ENCODE measurements at regions not wholly inside any gene's neighbourhood (a gene's known extent, or its start where the extent isn't known, plus 50 kb on each side); places are given as distances from the start of the nearest gene placed in this dataset.
"Not testable (repeated sequence)": the region's sequence is repeated elsewhere in the genome, so short reads cannot be mapped to it uniquely, and the experiment has no call there.

GRCh38 chr4:164616961-164617360, 137.0 kb upstream of the SMIM31 start:
- no peak for DNase-seq

- no peak for DNase-seq
Measured at GRCh38 chr4:164617426-164617825, 136.5 kb upstream of the SMIM31 start.

GRCh38 chr4:164617911-164618310, 136.0 kb upstream of the SMIM31 start:
- DNase-seq = no peak

- DNase-seq = no peak
Measured at GRCh38 chr4:164621886-164622521, 131.9 kb upstream of the SMIM31 start.

- DNase-seq = no peak
Measured at GRCh38 chr4:164623099-164623498, 130.8 kb upstream of the SMIM31 start.

- DNase-seq = no peak
Measured at GRCh38 chr4:164639001-164639400, 114.9 kb upstream of the SMIM31 start.

GRCh38 chr4:164648151-164648848, 105.6 kb upstream of the SMIM31 start:
- peak; percentile 62 for DNase-seq

GRCh38 chr4:164648849-164649212, 105.1 kb upstream of the SMIM31 start:
- DNase-seq = no peak

GRCh38 chr4:164659765-164660164, 94.2 kb upstream of the SMIM31 start:
- no peak for DNase-seq

- DNase-seq = not testable (repeated sequence)
Measured at GRCh38 chr4:164676152-164676551, 77.8 kb upstream of the SMIM31 start.

GRCh38 chr4:164683040-164683439, 70.9 kb upstream of the SMIM31 start:
- no peak for DNase-seq

GRCh38 chr4:164695650-164696049, 58.3 kb upstream of the SMIM31 start:
- no peak for DNase-seq

GRCh38 chr4:164700471-164700870, 53.5 kb upstream of the SMIM31 start:
- DNase-seq = no peak

- no peak for DNase-seq
Measured at GRCh38 chr4:164701665-164702064, 52.3 kb upstream of the SMIM31 start.
